Mesothelial cell of epicardium (in vitro differentiated cells): ENCODE measurements at regions not wholly inside any gene's neighbourhood (a gene's known extent, or its start where the extent isn't known, plus 50 kb on each side); places are given as distances from the start of the nearest gene placed in this dataset.
A peak's percentile ranks its signal among the peaks of the same experiment; 100 is the strongest.

Experiments used
- DNase-seq, 2 experiments: peaks; one replicate each; pipeline ENCODE4 v3.0.0; 2021; ENCODE audit warnings: low spot score in 2 of 2; ENCODE audit not compliant: unreplicated experiment in 2 of 2
- H3K27ac Mint-ChIP-seq: 2 replicates; pipeline ENCODE4 v1.8.0; 2021; ENCODE audit warnings: mixed read lengths
- H3K27me3 Mint-ChIP-seq: 2 replicates; pipeline ENCODE4 v1.8.0; 2021; ENCODE audit warnings: low read depth, mixed read lengths
- H3K36me3 Mint-ChIP-seq: 2 replicates; pipeline ENCODE4 v1.8.0; 2021; ENCODE audit warnings: mixed read lengths
- H3K4me1 Mint-ChIP-seq: 2 replicates; pipeline ENCODE4 v1.8.0; 2021; ENCODE audit warnings: mixed read lengths
- H3K4me3 Mint-ChIP-seq: 2 replicates; pipeline ENCODE4 v1.8.0; 2021; ENCODE audit warnings: mild to moderate bottlenecking, moderate library complexity, mixed read lengths
- H3K9me3 Mint-ChIP-seq: 2 replicates; pipeline ENCODE4 v1.8.0; 2021; ENCODE audit warnings: mixed read lengths
- TF ChIP-seq, protein P1 (sequence below): fragments of 200-600 bp; sonication (generic); IDR thresholded peaks from one replicate; pipeline ENCODE4 v1.5.0; 2021; ENCODE audit warnings: antibody characterized with exemption; ENCODE audit not compliant: unreplicated experiment

DNA sequence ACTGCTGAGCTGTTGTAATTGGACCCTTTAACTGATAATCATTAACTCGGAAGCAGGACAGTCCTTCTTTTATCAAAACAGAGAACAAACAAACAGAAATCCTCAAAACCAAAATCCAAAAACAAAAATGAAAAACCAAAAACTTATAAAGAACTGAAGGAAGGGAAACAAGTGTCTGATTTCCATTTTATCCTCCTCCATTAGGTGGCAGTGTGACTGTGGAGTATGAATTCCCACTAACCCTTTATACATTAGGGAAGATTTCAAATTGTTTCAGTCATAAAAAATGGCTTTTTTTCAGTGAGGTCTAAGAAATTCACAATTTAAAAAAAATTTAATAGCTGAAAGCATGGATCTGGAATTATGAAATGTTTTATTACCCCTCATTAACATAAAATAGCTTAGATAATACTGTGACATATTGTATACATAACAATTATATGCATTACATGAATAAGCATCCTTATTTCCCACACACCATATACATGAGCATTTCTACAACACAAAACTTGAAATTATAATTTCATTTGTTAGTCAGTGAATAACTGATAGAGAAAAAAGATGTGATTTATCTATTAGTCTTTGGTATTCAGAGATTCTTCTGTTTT lies 1074.3 kb upstream of the PCDH9 start:
- no peak for DNase-seq
- H3K9me3 Mint-ChIP-seq, result peaks cover 15% of the 10 kb centered on the region

DNA sequence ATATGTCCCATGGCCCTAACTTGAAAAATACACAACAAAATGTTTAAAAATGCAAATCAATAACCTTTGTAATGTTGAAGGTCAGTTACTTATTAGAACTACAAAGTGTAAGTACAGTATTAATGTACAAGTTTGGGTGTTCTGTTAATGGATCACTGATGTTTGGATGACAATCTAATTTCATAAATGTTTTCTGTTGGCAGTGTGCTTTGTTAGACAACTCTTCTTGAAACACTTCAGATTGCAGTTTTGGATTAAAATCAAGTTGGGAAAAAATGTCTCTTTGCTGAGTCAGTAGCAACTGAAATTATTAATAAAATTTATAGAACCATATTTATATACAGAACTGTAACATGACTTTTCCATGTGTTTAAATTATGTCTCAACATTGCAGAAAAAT lies 1063.5 kb upstream of the PCDH9 start:
- TF ChIP-seq, protein P1, sequence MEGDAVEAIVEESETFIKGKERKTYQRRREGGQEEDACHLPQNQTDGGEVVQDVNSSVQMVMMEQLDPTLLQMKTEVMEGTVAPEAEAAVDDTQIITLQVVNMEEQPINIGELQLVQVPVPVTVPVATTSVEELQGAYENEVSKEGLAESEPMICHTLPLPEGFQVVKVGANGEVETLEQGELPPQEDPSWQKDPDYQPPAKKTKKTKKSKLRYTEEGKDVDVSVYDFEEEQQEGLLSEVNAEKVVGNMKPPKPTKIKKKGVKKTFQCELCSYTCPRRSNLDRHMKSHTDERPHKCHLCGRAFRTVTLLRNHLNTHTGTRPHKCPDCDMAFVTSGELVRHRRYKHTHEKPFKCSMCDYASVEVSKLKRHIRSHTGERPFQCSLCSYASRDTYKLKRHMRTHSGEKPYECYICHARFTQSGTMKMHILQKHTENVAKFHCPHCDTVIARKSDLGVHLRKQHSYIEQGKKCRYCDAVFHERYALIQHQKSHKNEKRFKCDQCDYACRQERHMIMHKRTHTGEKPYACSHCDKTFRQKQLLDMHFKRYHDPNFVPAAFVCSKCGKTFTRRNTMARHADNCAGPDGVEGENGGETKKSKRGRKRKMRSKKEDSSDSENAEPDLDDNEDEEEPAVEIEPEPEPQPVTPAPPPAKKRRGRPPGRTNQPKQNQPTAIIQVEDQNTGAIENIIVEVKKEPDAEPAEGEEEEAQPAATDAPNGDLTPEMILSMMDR, result no peak

More for the DNA sequence above, 1074.3 kb upstream of the PCDH9 start:
- TF ChIP-seq, protein P1, result peak; percentile 49
- H3K4me3 Mint-ChIP-seq, result no peak overlapping the region
- H3K27me3 Mint-ChIP-seq, result no peaks in the 10 kb centered on the region
- H3K27ac Mint-ChIP-seq, result no peak overlapping the region
- H3K4me1 Mint-ChIP-seq, result no peaks in the 10 kb centered on the region
- H3K36me3 Mint-ChIP-seq, result peaks cover 4% of the 10 kb centered on the region

DNA sequence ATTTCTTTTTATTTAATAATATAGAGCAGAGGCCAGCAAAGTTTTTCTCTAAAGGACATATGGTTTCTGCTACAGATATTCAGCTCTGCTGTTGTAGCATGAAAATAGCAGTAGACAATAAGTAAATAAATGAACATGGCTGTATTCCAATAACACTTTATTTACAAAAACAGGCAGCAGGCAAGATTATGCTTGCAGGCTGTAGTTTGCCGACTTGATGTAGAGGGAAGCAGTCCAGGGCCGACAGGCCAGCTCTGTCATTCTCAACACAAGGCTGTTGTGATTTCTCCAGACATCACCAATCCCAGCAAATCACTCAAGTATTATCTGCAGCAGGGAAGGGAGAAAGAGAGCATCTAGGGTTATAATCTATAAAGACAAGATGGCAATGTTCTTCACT lies 1062.5 kb upstream of the PCDH9 start:
- Mint-ChIP-seq H3K4me1 (peaks cover 28% of the 10 kb centered on the region), H3K4me3 (no peak overlapping the region), H3K36me3 (no peaks in the 10 kb centered on the region), H3K27ac (no peak overlapping the region), H3K9me3 (no peaks in the 10 kb centered on the region), H3K27me3 (no peaks in the 10 kb centered on the region)
- DNase-seq, result no peak
- TF ChIP-seq, protein P1, result no peak

More for the DNA sequence above, 1063.5 kb upstream of the PCDH9 start:
- H3K27me3 Mint-ChIP-seq, result no peaks in the 10 kb centered on the region
- H3K27ac Mint-ChIP-seq, result no peak overlapping the region
- DNase-seq, result no peak
- no peaks in the 10 kb centered on the region for H3K9me3 Mint-ChIP-seq
- H3K4me3 Mint-ChIP-seq, result no peak overlapping the region
- no peaks in the 10 kb centered on the region for H3K36me3 Mint-ChIP-seq
- H3K4me1 Mint-ChIP-seq, result peaks cover 24% of the 10 kb centered on the region

DNA sequence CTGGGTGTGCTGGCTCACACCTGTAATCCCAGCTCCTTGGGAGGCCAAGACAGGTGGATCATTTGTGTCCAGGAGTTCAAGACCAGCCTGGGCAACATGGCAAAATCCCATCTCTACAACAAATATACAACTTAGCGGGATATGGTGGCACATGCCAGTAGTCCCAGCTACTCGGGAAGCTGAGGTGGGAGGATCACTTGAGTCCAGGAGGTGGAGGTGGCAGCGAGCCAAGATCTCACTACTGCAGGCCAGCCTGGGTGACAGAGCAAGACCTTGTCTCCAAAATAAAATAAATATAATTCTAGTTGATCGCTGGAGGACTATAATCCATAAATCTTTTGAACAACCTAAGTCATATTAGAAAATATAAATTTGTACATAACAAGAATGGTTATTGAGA lies 1061.5 kb upstream of the PCDH9 start:
- no peaks in the 10 kb centered on the region for H3K27me3 Mint-ChIP-seq
- no peak overlapping the region for H3K4me3 Mint-ChIP-seq
- no peak for DNase-seq
- no peaks in the 10 kb centered on the region for H3K36me3 Mint-ChIP-seq
- no peaks in the 10 kb centered on the region for H3K9me3 Mint-ChIP-seq
- TF ChIP-seq, protein P1, result no peak
- no peak overlapping the region for H3K27ac Mint-ChIP-seq
- H3K4me1 Mint-ChIP-seq, result peaks cover 28% of the 10 kb centered on the region

DNA sequence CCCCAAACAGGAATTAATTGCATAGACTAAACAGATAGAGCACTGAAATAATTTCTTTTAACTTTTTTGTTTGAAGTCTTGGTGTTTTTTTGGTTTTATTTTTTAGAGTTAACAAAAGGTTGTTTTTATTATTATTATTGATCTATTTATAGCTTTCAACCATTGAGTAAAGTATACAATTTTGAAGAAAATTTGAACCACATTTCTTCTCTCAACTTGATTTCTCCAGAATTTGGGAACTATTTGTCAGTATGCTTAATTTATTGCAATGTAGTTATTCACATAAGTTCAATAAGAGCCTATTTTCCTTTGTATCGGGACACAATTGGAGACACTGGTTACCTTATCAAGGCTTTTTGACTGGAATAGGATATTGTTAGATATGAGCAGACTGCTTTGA lies 1045.6 kb upstream of the PCDH9 start:
- Mint-ChIP-seq H3K36me3 (peaks cover 18% of the 10 kb centered on the region), H3K4me1 (no peaks in the 10 kb centered on the region), H3K9me3 (peaks cover 59% of the 10 kb centered on the region), H3K4me3 (no peak overlapping the region), H3K27ac (no peak overlapping the region), H3K27me3 (no peaks in the 10 kb centered on the region)
- no peak for DNase-seq
- TF ChIP-seq, protein P1, result no peak

DNA sequence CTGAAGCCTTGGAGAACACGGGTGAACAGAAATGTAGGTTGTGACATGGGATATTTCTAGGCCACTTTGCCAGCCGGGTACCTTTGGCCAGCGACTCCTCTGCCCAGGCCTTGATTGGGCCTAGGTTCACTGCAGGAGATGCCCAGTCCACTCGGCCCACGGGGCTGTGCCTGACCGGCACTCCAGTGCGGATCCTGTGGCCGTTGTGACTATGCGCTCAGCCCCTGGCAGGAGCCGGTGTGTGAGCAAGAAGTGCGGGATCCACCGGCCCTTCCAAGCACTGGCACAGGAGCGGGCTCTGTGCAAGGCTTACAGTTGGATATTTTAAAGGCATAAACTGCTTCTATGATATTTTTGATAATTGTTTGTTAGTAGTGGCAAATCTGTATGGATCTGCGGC lies 1042.5 kb upstream of the PCDH9 start:
- Mint-ChIP-seq H3K9me3 (peaks cover 43% of the 10 kb centered on the region), H3K4me1 (no peaks in the 10 kb centered on the region), H3K27ac (no peak overlapping the region), H3K4me3 (no peak overlapping the region), H3K27me3 (no peaks in the 10 kb centered on the region), H3K36me3 (peaks cover 18% of the 10 kb centered on the region)
- DNase-seq, result no peak
- TF ChIP-seq, protein P1, result no peak
